H1 (cell line): ENCODE measurements at regions not wholly inside any gene's neighbourhood (a gene's known extent, or its start where the extent isn't known, plus 50 kb on each side); places are given as distances from the start of the nearest gene placed in this dataset.

Experiments
- TF ChIP-seq, protein P1 (sequence below): IDR thresholded peaks from 2 replicates; pipeline ENCODE4 v1.6.1; 2012; ENCODE audit warnings: low read length, inconsistent platforms

GRCh38 chr14:82757776-82758175, 1224.1 kb upstream of the SEL1L start (continued):
- TF ChIP-seq, protein P1, sequence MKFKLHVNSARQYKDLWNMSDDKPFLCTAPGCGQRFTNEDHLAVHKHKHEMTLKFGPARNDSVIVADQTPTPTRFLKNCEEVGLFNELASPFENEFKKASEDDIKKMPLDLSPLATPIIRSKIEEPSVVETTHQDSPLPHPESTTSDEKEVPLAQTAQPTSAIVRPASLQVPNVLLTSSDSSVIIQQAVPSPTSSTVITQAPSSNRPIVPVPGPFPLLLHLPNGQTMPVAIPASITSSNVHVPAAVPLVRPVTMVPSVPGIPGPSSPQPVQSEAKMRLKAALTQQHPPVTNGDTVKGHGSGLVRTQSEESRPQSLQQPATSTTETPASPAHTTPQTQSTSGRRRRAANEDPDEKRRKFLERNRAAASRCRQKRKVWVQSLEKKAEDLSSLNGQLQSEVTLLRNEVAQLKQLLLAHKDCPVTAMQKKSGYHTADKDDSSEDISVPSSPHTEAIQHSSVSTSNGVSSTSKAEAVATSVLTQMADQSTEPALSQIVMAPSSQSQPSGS, result no peak
